H9 (cell line): ENCODE measurements at regions not wholly inside any gene's neighbourhood (a gene's known extent, or its start where the extent isn't known, plus 50 kb on each side); places are given as distances from the start of the nearest gene placed in this dataset.

Experiments
- DNase-seq: peaks from one replicate; pipeline ENCODE4 v3.0.0-alpha.2; 2017
- H2AFZ ChIP-seq: one replicate; pipeline ENCODE4 v1.6.1; 2013; ENCODE audit warnings: mild to moderate bottlenecking, low read length, control low read depth, moderate library complexity
- H2AK5ac ChIP-seq: 2 replicates; pipeline ENCODE4 v1.6.1; 2013; ENCODE audit warnings: low read length, control low read depth, mixed read lengths; ENCODE audit not compliant: insufficient read length
- H2BK120ac ChIP-seq: one replicate; pipeline ENCODE4 v1.6.1; 2013; ENCODE audit warnings: low read depth, mild to moderate bottlenecking, low read length, control low read depth, inconsistent platforms; ENCODE audit not compliant: poor library complexity, severe bottlenecking
- H2BK12ac ChIP-seq: 2 replicates; pipeline ENCODE4 v1.6.1; 2013; ENCODE audit warnings: low read length, control low read depth, mixed read lengths, low read depth; ENCODE audit not compliant: insufficient read length
- H2BK15ac ChIP-seq: 2 replicates; pipeline ENCODE4 v1.6.1; 2013; ENCODE audit warnings: low read depth, low read length, control low read depth
- H2BK20ac ChIP-seq: one replicate; pipeline ENCODE4 v1.6.1; 2013; ENCODE audit warnings: low read depth, mild to moderate bottlenecking, low read length, control low read depth, inconsistent platforms; ENCODE audit not compliant: poor library complexity, severe bottlenecking
- H2BK5ac ChIP-seq: 2 replicates; pipeline ENCODE4 v1.6.1; 2013; ENCODE audit warnings: low read length, control low read depth, mixed read lengths; ENCODE audit not compliant: insufficient read length
- H3K14ac ChIP-seq: 2 replicates; pipeline ENCODE4 v1.6.1; 2013; ENCODE audit warnings: low read length, control low read depth; ENCODE audit not compliant: insufficient read depth
- H3K18ac ChIP-seq: 2 replicates; pipeline ENCODE4 v1.6.1; 2013; ENCODE audit warnings: low read depth, mild to moderate bottlenecking, mixed read lengths, low read length, control low read depth; ENCODE audit not compliant: insufficient read length
- H3K23ac ChIP-seq: 2 replicates; pipeline ENCODE4 v1.6.1; 2013; ENCODE audit warnings: low read length, control low read depth, mixed read lengths, low read depth; ENCODE audit not compliant: insufficient read length
- H3K23me2 ChIP-seq: 2 replicates; pipeline ENCODE4 v1.6.1; 2013; ENCODE audit warnings: low read depth, mild to moderate bottlenecking, mixed read lengths, low read length, control low read depth; ENCODE audit not compliant: insufficient read length, poor library complexity, severe bottlenecking
- H3K27ac ChIP-seq: 2 replicates; pipeline ENCODE4 v1.5.1; 2013; ENCODE audit warnings: low read length, control low read depth, mixed read lengths, low read depth; ENCODE audit not compliant: insufficient read length
- H3K27me3 ChIP-seq: 2 replicates; pipeline ENCODE4 v1.6.1; 2013; ENCODE audit warnings: low read length, control low read depth, inconsistent platforms; ENCODE audit not compliant: insufficient read depth
- H3K4ac ChIP-seq: 2 replicates; pipeline ENCODE4 v1.6.1; 2013; ENCODE audit warnings: low read depth, mild to moderate bottlenecking, control low read depth, inconsistent platforms, low read length, moderate library complexity
- H3K4me1 ChIP-seq: 2 replicates; pipeline ENCODE4 v1.6.1; 2013; ENCODE audit warnings: low read length, control low read depth, inconsistent platforms; ENCODE audit not compliant: insufficient read depth
- H3K4me2 ChIP-seq: 2 replicates; pipeline ENCODE4 v1.6.1; 2013; ENCODE audit warnings: low read length, control low read depth, mixed read lengths; ENCODE audit not compliant: insufficient read length, insufficient read depth
- H3K56ac ChIP-seq: 2 replicates; pipeline ENCODE4 v1.6.1; 2013; ENCODE audit warnings: low read depth, mild to moderate bottlenecking, mixed read lengths, low read length, control low read depth; ENCODE audit not compliant: insufficient read length
- H3K79me1 ChIP-seq: 2 replicates; pipeline ENCODE4 v1.6.1; 2013; ENCODE audit warnings: low read depth, mild to moderate bottlenecking, moderate library complexity, low read length, control low read depth, inconsistent platforms; ENCODE audit not compliant: insufficient read depth, poor library complexity, severe bottlenecking
- H3K79me2 ChIP-seq: 2 replicates; pipeline ENCODE4 v1.6.1; 2013; ENCODE audit warnings: low read length, control low read depth, inconsistent platforms; ENCODE audit not compliant: insufficient read depth
- H3K9ac ChIP-seq: 2 replicates; pipeline ENCODE4 v1.6.1; 2013; ENCODE audit warnings: low read length, control low read depth, mixed read lengths; ENCODE audit not compliant: insufficient read length; ENCODE audit errors: extremely low read depth
- H3K9me3 ChIP-seq: one replicate; pipeline ENCODE4 v1.6.1; 2013; ENCODE audit warnings: low read depth, low read length, inconsistent platforms; ENCODE audit not compliant: control insufficient read depth
- H3T11ph ChIP-seq: one replicate; pipeline ENCODE4 v1.6.1; 2013; ENCODE audit warnings: mild to moderate bottlenecking, low read length, control low read depth, inconsistent platforms
- H4K20me1 ChIP-seq: one replicate; pipeline ENCODE4 v1.6.1; 2013; ENCODE audit not compliant: control insufficient read depth, insufficient read length, insufficient read depth
- H4K5ac ChIP-seq: 2 replicates; pipeline ENCODE4 v1.6.1; 2013; ENCODE audit warnings: low read depth, mild to moderate bottlenecking, mixed read lengths, low read length, control low read depth; ENCODE audit not compliant: insufficient read length
- H4K8ac ChIP-seq: replicated peaks from 2 replicates; pipeline ENCODE4 v1.6.1; 2013; ENCODE audit warnings: low read length, control low read depth, mixed read lengths, low read depth; ENCODE audit not compliant: insufficient read length
- H4K91ac ChIP-seq: 2 replicates; pipeline ENCODE4 v1.6.1; 2013; ENCODE audit warnings: low read depth, mild to moderate bottlenecking, moderate library complexity, mixed read lengths, low read length, control low read depth; ENCODE audit not compliant: insufficient read length
- H3K27ac Mint-ChIP-seq, 3 experiments: 2 replicates in 2 of 3; 3 replicates in 1 of 3; pipeline ENCODE4 v1.8.0; 2020 to 2021; ENCODE audit warnings: mixed read lengths in 3 of 3, mild to moderate bottlenecking in 1 of 3, moderate library complexity in 1 of 3
- H3K27me3 Mint-ChIP-seq: 2 replicates; pipeline ENCODE4 v1.8.0; 2021; ENCODE audit warnings: low read depth, mild to moderate bottlenecking, moderate library complexity, mixed read lengths
- H3K36me3 Mint-ChIP-seq, 3 experiments: 2 replicates in 2 of 3; 3 replicates in 1 of 3; pipeline ENCODE4 v1.8.0; 2020 to 2021; ENCODE audit warnings: low read depth in 3 of 3, mixed read lengths in 3 of 3; ENCODE audit not compliant: insufficient read depth in 1 of 3
- H3K4me1 Mint-ChIP-seq, 2 experiments: 2 replicates each; pipeline ENCODE4 v1.8.0; 2020; ENCODE audit warnings: mixed read lengths in 2 of 2
- H3K4me3 Mint-ChIP-seq, 2 experiments: 2 replicates in 1 of 2; 3 replicates in 1 of 2; pipeline ENCODE4 v1.8.0; 2020 to 2021; ENCODE audit warnings: mild to moderate bottlenecking in 2 of 2, mixed read lengths in 2 of 2, moderate library complexity in 1 of 2
- H3K9me3 Mint-ChIP-seq, 2 experiments: 2 replicates in 1 of 2; 3 replicates in 1 of 2; pipeline ENCODE4 v1.8.0; 2020; ENCODE audit warnings: mild to moderate bottlenecking in 2 of 2, mixed read lengths in 2 of 2, moderate library complexity in 1 of 2
- CTCF ChIP-seq: fragments of 200-600 bp; sonication (generic); conservative IDR thresholded peaks from 3 replicates; pipeline ENCODE4 v1.8.0; 2021; ENCODE audit warnings: antibody characterized with exemption, mild to moderate bottlenecking
- WGBS: extraction: QIAGEN DNeasy Blood & Tissue Kit; methylation state at CpG from one replicate; pipeline ENCODE4 v1.1.7; 2013; ENCODE audit warnings: missing lambda C conversion rate, low lambda C conversion rate, mixed read lengths; ENCODE audit not compliant: insufficient read length; ENCODE audit errors: extremely low coverage; 5-methylcytosine and 5-hydroxymethylcytosine counted together

GRCh38 chr4:114400531-114400930 lies 198.1 kb upstream of the UGT8 start:
- H3K79me1 ChIP-seq = no peaks in the 10 kb centered on the region
- no peak overlapping the region for H3K14ac ChIP-seq
- H4K8ac ChIP-seq = no peak overlapping the region
- H3K27me3 ChIP-seq = no peaks in the 10 kb centered on the region
- H2BK20ac ChIP-seq = no peak overlapping the region
- no peak overlapping the region for H2BK5ac ChIP-seq
- H2BK15ac ChIP-seq = no peak overlapping the region
- no peaks in the 10 kb centered on the region for H4K20me1 ChIP-seq
- H3K9me3 ChIP-seq = no peaks in the 10 kb centered on the region
- no peak overlapping the region for H3T11ph ChIP-seq
- no peaks in the 10 kb centered on the region for H3K23me2 ChIP-seq
- H3K36me3 Mint-ChIP-seq = peaks cover 0 to 9% (median 3%) of the 10 kb centered on the region in 3 experiments; a peak in 6 of 7 replicates
- H2AFZ ChIP-seq = no peak overlapping the region
- H2AK5ac ChIP-seq = no peak overlapping the region
- H3K4ac ChIP-seq = no peak overlapping the region
- H3K27ac Mint-ChIP-seq = no peak overlapping the region
- no peak overlapping the region for H2BK120ac ChIP-seq
- no peak overlapping the region for H2BK12ac ChIP-seq
- no peaks in the 10 kb centered on the region for H3K79me2 ChIP-seq
- no peak overlapping the region for H4K5ac ChIP-seq
- H3K27ac ChIP-seq = no peak overlapping the region
- H4K91ac ChIP-seq = no peak overlapping the region
- no peak overlapping the region for H3K4me2 ChIP-seq
- peaks cover 4 to 5% of the 10 kb centered on the region in 2 experiments; a peak in 4 of 5 replicates for H3K9me3 Mint-ChIP-seq
- H3K4me1 ChIP-seq = no peaks in the 10 kb centered on the region; the same call in 1 of the 2 replicates
- H3K23ac ChIP-seq = no peak overlapping the region
- no peak overlapping the region for H3K9ac ChIP-seq
- no CpG with 5 or more reads among the region's 1 CpG for WGBS
- no peak overlapping the region for H3K4me3 Mint-ChIP-seq
- H3K56ac ChIP-seq = no peak overlapping the region
- peaks cover 16% of the 10 kb centered on the region in 2 experiments for H3K4me1 Mint-ChIP-seq
- TF ChIP-seq CTCF = no peak
- H3K18ac ChIP-seq = no peak overlapping the region
- no peak for DNase-seq
- peaks cover 2% of the 10 kb centered on the region; the same call in 1 of the 2 replicates for H3K27me3 Mint-ChIP-seq
